OCI-LY1 (cell line): ENCODE measurements at regions not wholly inside any gene's neighbourhood (a gene's known extent, or its start where the extent isn't known, plus 50 kb on each side); places are given as distances from the start of the nearest gene placed in this dataset.

Source experiments
- H2AFZ ChIP-seq: fragments of 200-600 bp; sonication (generic), shearing (Covaris generic); 2 replicates; pipeline ENCODE4 v1.6.0; 2014; ENCODE audit warnings: antibody characterized with exemption, mild to moderate bottlenecking, low read length
- H3F3A ChIP-seq: fragments of 200-600 bp; sonication (generic), shearing (Covaris generic); 2 replicates; pipeline ENCODE4 v1.6.0; 2014; ENCODE audit warnings: mild to moderate bottlenecking, antibody characterized with exemption, low read length, moderate library complexity; ENCODE audit not compliant: insufficient read depth
- H3K27ac ChIP-seq: fragments of 200-600 bp; sonication (generic); 2 replicates; pipeline ENCODE4 v1.5.1; 2014; ENCODE audit warnings: low read length, mixed run types, mild to moderate bottlenecking, low read depth; ENCODE audit not compliant: poor library complexity, severe bottlenecking
- H3K27me3 ChIP-seq: fragments of 200-600 bp; sonication (generic); 2 replicates; pipeline ENCODE4 v1.6.0; 2014; ENCODE audit warnings: antibody characterized with exemption, mild to moderate bottlenecking, low read length, moderate library complexity; ENCODE audit not compliant: insufficient read depth
- H3K36me3 ChIP-seq: fragments of 200-600 bp; sonication (generic); 2 replicates; pipeline ENCODE4 v1.6.1; 2014; ENCODE audit warnings: mild to moderate bottlenecking, antibody characterized with exemption, low read length, moderate library complexity, mixed read lengths; ENCODE audit not compliant: insufficient read depth
- H3K4me1 ChIP-seq: fragments of 200-600 bp; sonication (generic); 2 replicates; pipeline ENCODE4 v1.5.1; 2014; ENCODE audit warnings: mild to moderate bottlenecking, low read length, moderate library complexity; ENCODE audit not compliant: insufficient read depth, severe bottlenecking
- H3K4me2 ChIP-seq: fragments of 200-600 bp; sonication (generic), shearing (Covaris generic); 2 replicates; pipeline ENCODE4 v1.6.1; 2014; ENCODE audit warnings: low read length
- H3K4me3 ChIP-seq: fragments of 200-600 bp; sonication (generic); 2 replicates; pipeline ENCODE4 v1.5.1; 2014; ENCODE audit warnings: low read length, low read depth, mild to moderate bottlenecking, mixed read lengths; ENCODE audit not compliant: poor library complexity, severe bottlenecking
- H3K79me2 ChIP-seq: fragments of 200-600 bp; shearing (Covaris generic); 2 replicates; pipeline ENCODE4 v1.6.1; 2016; ENCODE audit warnings: mixed run types, low read length, mixed read lengths; ENCODE audit not compliant: insufficient read depth
- H3K9ac ChIP-seq: fragments of 200-600 bp; sonication (generic), shearing (Covaris generic); 2 replicates; pipeline ENCODE4 v1.6.1; 2014; ENCODE audit warnings: mild to moderate bottlenecking, low read length, mixed read lengths
- H3K9me2 ChIP-seq: fragments of 200-600 bp; sonication (generic), shearing (Covaris generic); 2 replicates; pipeline ENCODE4 v1.6.1; 2014; ENCODE audit warnings: low read depth, mild to moderate bottlenecking, low read length, mixed read lengths
- H3K9me3 ChIP-seq: fragments of 200-600 bp; shearing (Covaris generic); 2 replicates; pipeline ENCODE4 v1.6.1; 2014; ENCODE audit warnings: low read length, mixed read lengths
- H4K20me1 ChIP-seq: fragments of 200-600 bp; sonication (generic), shearing (Covaris generic); 2 replicates; pipeline ENCODE4 v1.6.0; 2016; ENCODE audit warnings: mild to moderate bottlenecking, low read length; ENCODE audit not compliant: insufficient read depth
- CTCF ChIP-seq: fragments of 200-600 bp; sonication (generic), shearing (Covaris generic); IDR thresholded peaks from 2 replicates; pipeline ENCODE4 v1.5.1; 2017; ENCODE audit warnings: mild to moderate bottlenecking, antibody characterized with exemption, low read length, moderate library complexity, mixed read lengths
- EZH2 ChIP-seq: fragments of 200-600 bp; sonication (generic), shearing (Covaris generic); IDR thresholded peaks from 2 replicates; pipeline ENCODE4 v1.8.0; 2017; ENCODE audit warnings: borderline replicate concordance, mixed run types, mild to moderate bottlenecking, antibody characterized with exemption, low read length, moderate library complexity, mixed read lengths

- TF ChIP-seq EZH2 = no peak
- TF ChIP-seq CTCF = no peak
- H3K9ac ChIP-seq = no peak overlapping the region
- H4K20me1 ChIP-seq = no peaks in the 10 kb centered on the region
- H2AFZ ChIP-seq = no peak overlapping the region
- no peaks in the 10 kb centered on the region for H3K4me1 ChIP-seq
- H3K4me2 ChIP-seq = no peak overlapping the region
- H3K4me3 ChIP-seq = no peak overlapping the region
- no peak overlapping the region for H3K27ac ChIP-seq
- no peaks in the 10 kb centered on the region for H3K9me3 ChIP-seq
- H3K9me2 ChIP-seq = no peaks in the 10 kb centered on the region
- no peaks in the 10 kb centered on the region for H3F3A ChIP-seq
- H3K27me3 ChIP-seq = no peaks in the 10 kb centered on the region
- no peaks in the 10 kb centered on the region for H3K36me3 ChIP-seq
- no peaks in the 10 kb centered on the region for H3K79me2 ChIP-seq
These were observed 260.4 kb downstream of the CPS1 start for GRCh38 chr2:210816769-210817168.

GRCh38 chr2:210818473-210818872 is 262.1 kb downstream of the CPS1 start:
- Histone ChIP-seq H3K4me2 (no peak overlapping the region), H2AFZ (no peak overlapping the region), H3K4me1 (no peaks in the 10 kb centered on the region), H3K9me3 (no peaks in the 10 kb centered on the region), H3F3A (no peaks in the 10 kb centered on the region), H3K9ac (no peak overlapping the region), H3K27ac (no peak overlapping the region), H3K79me2 (no peaks in the 10 kb centered on the region), H3K27me3 (no peaks in the 10 kb centered on the region), H4K20me1 (no peaks in the 10 kb centered on the region), H3K36me3 (no peaks in the 10 kb centered on the region), H3K9me2 (no peaks in the 10 kb centered on the region), H3K4me3 (no peak overlapping the region)
- TF ChIP-seq EZH2 (no peak), CTCF (no peak)

GRCh38 chr2:210833403-210833802 is 277.0 kb downstream of the CPS1 start:
- Histone ChIP-seq H3F3A (no peaks in the 10 kb centered on the region), H3K4me1 (no peaks in the 10 kb centered on the region), H3K9me3 (no peaks in the 10 kb centered on the region), H3K27ac (no peak overlapping the region), H3K36me3 (no peaks in the 10 kb centered on the region), H4K20me1 (no peaks in the 10 kb centered on the region), H2AFZ (no peak overlapping the region), H3K27me3 (no peaks in the 10 kb centered on the region), H3K9me2 (no peaks in the 10 kb centered on the region), H3K79me2 (no peaks in the 10 kb centered on the region), H3K9ac (no peak overlapping the region), H3K4me3 (no peak overlapping the region), H3K4me2 (no peak overlapping the region)
- TF ChIP-seq CTCF (no peak), EZH2 (no peak)
